ENCODE measurements at regions not wholly inside any gene's neighbourhood (a gene's known extent, or its start where the extent isn't known, plus 50 kb on each side); places are given as distances from the start of the nearest gene placed in this dataset.

GRCh38 chr15:79185199-79185598, 94.6 kb upstream of the RASGRF1 start:
- no peak for DNase-seq

- DNase-seq: peak; percentile 29
These were observed 93.9 kb upstream of the RASGRF1 start for GRCh38 chr15:79184465-79184892.

GRCh38 chr15:79180318-79180717, 89.7 kb upstream of the RASGRF1 start:
- DNase-seq: no peak

- DNase-seq: no peak
These were observed 89.0 kb upstream of the RASGRF1 start for GRCh38 chr15:79179597-79179996.

- no peak for DNase-seq
These were observed 88.6 kb upstream of the RASGRF1 start for GRCh38 chr15:79179108-79179561.

GRCh38 chr15:79178594-79178993, 88.0 kb upstream of the RASGRF1 start:
- DNase-seq: no peak

GRCh38 chr15:79176151-79176550, 85.6 kb upstream of the RASGRF1 start:
- DNase-seq: no peak

- DNase-seq: no peak
These were observed 82.4 kb upstream of the RASGRF1 start for GRCh38 chr15:79172801-79173460.

GRCh38 chr15:79172032-79172481, 81.5 kb upstream of the RASGRF1 start:
- DNase-seq: no peak

- no peak for DNase-seq
These were observed 80.9 kb upstream of the RASGRF1 start for GRCh38 chr15:79171320-79172031.

GRCh38 chr15:79170256-79170664, 79.7 kb upstream of the RASGRF1 start:
- DNase-seq: no peak

- no peak for DNase-seq
These were observed 79.0 kb upstream of the RASGRF1 start for GRCh38 chr15:79169526-79170133.

- DNase-seq: peak; percentile 46
These were observed 78.4 kb upstream of the RASGRF1 start for GRCh38 chr15:79168922-79169456.

GRCh38 chr15:79167776-79168175, 77.2 kb upstream of the RASGRF1 start:
- DNase-seq: no peak

GRCh38 chr15:79166311-79166955, 75.9 kb upstream of the RASGRF1 start:
- no peak for DNase-seq

GRCh38 chr15:79164465-79164864, 73.9 kb upstream of the RASGRF1 start:
- no peak for DNase-seq

- DNase-seq: no peak
These were observed 73.5 kb upstream of the RASGRF1 start for GRCh38 chr15:79164043-79164442.

- no peak for DNase-seq
These were observed 72.8 kb upstream of the RASGRF1 start for GRCh38 chr15:79163395-79163794.

- DNase-seq: no peak
These were observed 71.4 kb upstream of the RASGRF1 start for GRCh38 chr15:79161837-79162508.

GRCh38 chr15:79160211-79160610, 69.6 kb upstream of the RASGRF1 start:
- DNase-seq: no peak

GRCh38 chr15:79157631-79158592, 67.3 kb upstream of the RASGRF1 start:
- no peak for DNase-seq

Data from NCI-H1105 treated with DMSO at 0.1 percent for 48 hours (cell line).